HG03135 (cell line): ENCODE measurements at regions not wholly inside any gene's neighbourhood (a gene's known extent, or its start where the extent isn't known, plus 50 kb on each side); places are given as distances from the start of the nearest gene placed in this dataset.
A peak's percentile ranks its signal among the peaks of the same experiment; 100 is the strongest.

Experiments
- ATAC-seq: cut with Tn5 transposase; IDR thresholded peaks from one replicate; pipeline ENCODE4 v1.9.1; 2021; ENCODE audit warnings: mild to moderate bottlenecking, moderate library complexity; ENCODE audit not compliant: unreplicated experiment

DNA sequence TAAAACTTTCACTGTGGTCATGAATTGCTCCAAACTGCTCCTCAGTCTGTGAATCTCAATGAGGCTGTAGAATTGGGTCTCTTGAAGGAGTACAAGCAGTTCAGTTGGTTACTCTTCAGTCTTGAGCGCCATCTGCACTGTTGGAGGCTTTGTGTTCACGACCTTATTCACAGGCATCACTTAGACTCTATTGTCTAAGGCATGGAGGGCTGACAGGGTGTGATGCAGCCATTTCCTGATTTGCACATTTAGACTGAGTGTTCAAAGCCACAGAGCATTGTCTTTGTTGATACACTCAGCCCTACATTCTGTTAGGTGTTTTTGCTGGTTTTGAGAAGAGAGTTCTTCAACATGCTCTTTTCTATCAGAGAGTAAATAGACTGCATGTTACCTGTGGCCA, 355.9 kb upstream of the RIOK2 start:
- ATAC-seq = no peak

DNA sequence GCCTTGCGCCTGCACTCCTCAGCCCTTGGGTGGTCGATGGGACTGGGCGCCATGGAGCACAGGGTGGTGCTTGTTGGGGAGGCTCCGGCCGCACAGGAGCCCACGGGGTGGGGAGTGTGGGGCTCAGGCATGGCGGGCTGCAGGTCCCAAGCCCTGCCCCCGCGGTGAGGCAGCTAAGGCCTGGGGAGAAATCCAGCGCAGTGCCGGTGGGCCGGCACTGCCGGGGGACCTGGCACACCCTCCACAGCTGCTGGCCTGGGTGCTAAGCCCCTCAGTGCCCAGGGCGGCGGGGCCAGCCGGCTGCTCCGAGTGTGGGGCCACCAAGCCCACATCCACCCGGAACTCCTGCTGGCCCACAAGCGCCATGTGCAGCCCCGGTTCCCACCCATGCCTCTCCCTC, 358.8 kb upstream of the RIOK2 start:
- no peak for ATAC-seq

DNA sequence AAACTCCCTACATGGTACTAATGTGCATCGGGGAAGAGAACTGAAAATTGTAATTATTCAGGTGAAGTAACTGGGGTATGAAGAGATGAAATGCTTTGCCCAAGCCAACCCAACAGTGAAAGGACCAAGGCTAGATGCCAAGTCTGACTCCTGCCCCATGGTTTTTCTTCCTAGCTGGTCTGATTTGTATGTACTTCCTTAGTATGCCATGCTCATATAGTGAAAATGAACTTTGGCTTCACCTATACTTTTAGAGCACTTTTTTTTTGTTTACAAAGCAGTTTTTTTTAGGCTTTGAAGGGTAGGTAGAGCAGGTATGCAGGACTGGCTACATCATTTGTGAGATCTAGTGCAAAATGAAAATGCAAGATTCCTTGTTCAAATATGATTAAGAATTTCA, 359.4 kb upstream of the RIOK2 start:
- no peak for ATAC-seq

DNA sequence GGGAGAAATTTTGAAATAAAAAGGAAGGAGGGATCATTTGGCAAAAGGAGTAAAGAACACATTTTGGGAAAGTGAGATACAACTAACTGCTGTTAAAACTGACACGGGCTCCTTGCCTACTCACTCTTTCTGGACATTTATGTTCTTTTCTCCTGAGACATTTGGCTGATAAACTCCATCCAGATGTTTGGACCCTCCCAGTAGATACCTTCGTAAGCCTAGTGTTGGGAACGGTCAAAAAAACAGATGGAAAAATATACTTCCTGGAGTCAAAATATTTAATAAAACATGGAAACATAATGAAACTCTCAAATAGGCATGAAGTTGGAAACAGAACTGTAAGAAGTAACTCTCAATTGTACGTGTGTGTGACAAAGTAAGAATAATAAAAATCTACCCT, 360.1 kb upstream of the RIOK2 start:
- ATAC-seq = no peak

DNA sequence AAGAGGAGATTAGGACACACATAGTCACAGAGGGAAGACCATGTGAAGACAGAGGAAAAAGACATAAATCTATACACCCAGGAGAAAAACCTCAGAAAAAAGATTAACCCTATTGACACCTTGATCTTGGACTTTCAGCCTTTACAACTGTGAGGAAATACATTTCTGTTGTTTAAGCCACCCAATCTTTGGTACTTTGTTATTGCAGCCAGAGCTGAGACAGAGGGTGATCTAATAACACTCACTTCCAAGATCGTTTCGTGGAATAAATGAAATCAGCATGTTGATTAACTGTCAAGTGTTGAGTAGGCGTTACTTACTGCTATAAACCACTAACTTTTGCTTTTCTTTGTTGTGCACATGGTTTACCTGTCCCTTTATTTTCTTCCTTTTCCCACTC, 361.2 kb upstream of the RIOK2 start:
- no peak for ATAC-seq

DNA sequence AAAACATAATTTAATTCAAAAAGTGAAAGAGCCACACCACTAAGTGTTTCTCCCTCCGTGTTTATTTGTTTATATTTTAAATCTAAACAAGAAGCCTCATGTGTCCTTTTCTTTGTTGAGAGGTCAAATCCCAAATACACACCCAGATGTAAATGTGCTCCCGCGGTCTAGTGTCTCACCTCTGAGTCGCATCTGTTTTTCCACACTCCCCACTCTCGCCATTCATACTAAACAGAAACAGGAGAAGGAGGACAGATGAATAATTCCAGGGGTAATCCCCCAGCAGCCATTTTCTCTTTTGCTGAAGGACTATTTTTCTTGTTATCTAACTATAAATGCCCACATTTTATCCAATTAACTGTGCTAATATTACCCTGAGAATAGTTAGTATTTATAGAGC, 361.6 kb upstream of the RIOK2 start:
- no peak for ATAC-seq

DNA sequence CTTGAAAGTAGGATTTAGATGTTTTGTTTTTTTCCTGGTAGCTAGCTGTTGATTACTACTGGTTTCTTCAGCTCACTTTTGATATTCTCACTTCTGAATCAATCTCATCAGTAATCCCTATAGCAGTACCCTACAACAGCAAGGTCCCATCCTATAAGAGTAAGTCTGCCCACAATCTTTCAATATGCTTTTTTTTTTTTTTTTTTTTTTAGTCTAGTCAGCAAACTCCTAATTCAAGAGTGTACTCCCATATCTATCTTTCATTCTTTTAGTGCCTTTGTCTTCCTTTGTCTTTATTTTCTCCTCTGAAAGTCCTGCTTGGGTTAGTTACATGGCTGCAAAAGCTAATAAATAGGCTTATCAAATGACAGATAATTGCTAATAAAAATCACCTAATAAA, 362.4 kb upstream of the RIOK2 start:
- no peak for ATAC-seq

DNA sequence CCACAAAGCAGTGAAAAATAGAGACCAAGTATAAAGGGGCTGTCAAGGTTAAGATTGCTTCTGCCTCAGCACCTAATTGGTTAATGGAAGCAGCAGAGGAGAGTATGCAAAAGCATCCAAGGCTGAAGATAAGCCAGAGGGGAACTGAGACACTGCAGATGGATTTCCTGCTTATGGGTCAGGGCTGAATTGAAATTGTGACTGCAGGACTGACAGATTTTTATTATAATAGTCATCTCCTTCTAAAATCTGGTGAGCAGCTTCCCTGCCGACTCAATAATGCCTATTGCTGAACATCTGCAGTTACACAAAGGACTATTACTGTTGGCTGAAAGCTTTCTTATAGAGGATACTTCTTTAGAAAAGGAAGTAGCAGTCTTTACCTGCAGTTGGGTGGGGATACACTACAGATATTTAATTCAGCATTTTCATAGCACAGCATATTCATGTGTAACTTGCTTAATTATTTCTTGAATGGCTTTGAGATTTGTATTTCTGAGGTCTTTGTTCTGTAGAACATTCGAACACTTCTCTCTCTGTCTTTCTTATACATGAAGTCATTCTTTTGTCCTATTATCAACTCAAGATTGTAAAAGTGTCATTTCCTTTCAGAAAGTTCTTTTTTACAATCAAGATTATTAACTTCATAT, 363.0 kb upstream of the RIOK2 start:
- ATAC-seq = no peak

DNA sequence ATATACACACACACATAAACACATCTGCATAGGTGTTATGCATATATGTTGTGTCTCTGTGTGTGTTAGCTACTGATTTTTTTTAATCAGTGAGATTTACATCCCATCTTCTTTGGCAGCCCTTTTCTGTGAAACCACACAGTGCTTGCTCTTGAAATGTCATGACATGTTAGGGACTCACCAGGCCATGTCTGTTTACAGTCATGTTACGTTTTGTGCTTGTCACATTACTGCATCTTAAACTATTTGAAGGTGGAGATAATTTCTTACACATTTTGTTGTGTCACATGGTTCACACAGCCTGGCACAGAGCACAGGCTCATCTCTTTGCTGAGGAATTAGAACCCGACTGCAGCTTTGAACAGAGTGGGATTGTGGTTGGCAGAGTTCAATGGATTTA, 364.4 kb upstream of the RIOK2 start:
- no peak for ATAC-seq

DNA sequence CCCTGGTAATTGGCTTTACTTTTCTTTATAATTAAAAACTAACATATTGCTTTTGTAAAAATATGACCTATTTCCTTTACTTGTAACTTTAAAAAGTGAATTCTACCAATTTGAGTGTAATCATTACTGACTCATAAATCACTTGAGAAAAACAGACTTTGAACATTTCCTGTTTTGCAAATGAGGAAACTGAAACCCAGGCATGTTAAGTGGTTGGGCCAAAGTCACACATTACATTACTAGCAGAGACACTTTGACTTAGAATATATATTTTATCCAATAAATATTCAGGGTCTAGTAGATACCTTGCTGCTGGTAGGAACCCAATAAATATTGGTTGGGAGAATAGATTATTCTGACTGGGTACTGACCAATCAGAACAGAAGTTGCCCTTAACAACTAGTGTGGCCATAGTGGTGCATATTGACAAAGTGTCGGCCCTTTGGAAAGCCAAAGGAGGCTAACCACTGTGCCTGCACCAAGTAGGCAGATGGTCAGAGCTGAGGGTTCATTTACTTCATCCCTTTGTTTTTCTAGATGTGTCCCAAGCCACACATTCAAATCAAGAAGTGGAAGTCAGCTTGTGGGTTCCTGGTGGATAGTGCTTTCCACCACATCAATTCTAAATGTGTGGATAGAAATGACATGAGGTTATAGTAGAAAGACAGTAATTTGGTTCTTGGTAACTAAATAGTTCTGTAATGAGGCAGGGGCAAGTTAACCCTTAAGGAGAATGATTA, 365.1 kb upstream of the RIOK2 start:
- peak; percentile 86 for ATAC-seq

DNA sequence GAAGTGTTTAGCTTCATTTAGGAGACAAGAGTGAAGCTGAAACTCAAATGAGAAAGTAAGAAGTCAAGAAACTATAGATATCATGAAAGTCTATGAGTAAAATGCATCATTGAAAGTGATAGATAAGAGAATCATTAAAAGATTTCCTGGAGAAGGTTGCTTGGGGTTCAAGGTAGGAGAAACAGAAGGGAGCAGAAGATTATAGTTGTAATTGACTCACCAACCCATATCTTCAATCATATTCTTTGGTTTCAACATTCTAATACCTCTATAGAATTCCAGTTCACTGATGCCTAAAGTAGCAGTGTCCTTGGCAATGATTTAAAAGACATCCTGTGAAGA, 365.7 kb upstream of the RIOK2 start:
- ATAC-seq = peak; percentile 72

DNA sequence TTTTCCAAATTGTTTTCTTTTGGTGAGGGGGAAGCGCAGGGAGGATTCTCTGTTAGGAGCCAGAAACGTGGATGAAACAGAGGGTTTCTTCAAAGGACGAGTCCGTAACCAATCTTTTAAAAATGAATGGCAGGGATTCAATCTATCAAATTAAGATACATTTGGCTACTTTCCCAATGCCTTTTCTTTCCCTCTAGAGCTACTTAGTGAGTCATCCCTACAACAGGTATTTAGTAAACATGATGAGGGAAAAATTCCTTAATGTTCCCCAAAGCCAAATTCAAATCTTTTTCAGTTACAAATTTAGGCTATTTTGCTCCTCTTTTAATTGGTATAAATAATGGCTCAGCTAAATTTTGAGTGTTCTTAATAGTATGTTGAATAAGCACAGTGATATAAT, 366.4 kb upstream of the RIOK2 start:
- ATAC-seq = no peak

DNA sequence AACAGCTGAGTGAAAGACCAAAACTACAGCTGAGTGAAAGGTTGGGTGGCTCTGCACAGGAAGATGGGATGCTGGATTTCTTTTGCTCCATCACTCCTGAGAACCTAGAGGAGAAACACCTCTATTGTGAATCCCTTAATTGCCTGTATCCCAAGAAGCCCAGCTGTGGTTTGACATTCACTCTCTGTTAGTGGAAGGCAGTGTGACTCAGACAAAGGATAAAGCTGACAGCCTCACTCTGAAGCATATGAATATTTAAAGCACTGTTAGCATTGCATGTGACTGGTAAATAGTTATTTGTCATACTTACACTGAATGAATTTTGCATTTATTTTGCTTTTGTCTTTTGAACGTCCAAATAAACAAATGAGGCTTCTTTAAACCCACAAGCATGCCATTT, 367.1 kb upstream of the RIOK2 start:
- no peak for ATAC-seq

DNA sequence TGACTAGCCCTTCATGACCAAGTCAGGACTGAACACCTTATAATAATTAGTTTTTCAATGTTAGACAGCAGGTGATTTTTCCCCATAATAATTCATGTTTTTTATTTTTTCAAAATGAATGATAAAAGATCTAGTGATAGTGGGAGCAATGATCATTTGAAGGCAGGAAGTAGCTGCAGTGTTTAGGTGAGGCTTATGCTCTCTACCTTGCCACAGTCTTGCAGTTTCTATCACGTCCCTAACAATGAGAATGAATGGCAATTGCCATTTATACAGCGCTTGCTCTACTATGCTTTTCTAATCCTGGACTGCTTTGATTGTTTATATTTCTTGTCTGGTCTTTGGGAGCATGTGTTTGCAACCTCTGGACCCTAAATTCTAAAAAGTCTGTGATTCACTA, 367.8 kb upstream of the RIOK2 start:
- no peak for ATAC-seq

DNA sequence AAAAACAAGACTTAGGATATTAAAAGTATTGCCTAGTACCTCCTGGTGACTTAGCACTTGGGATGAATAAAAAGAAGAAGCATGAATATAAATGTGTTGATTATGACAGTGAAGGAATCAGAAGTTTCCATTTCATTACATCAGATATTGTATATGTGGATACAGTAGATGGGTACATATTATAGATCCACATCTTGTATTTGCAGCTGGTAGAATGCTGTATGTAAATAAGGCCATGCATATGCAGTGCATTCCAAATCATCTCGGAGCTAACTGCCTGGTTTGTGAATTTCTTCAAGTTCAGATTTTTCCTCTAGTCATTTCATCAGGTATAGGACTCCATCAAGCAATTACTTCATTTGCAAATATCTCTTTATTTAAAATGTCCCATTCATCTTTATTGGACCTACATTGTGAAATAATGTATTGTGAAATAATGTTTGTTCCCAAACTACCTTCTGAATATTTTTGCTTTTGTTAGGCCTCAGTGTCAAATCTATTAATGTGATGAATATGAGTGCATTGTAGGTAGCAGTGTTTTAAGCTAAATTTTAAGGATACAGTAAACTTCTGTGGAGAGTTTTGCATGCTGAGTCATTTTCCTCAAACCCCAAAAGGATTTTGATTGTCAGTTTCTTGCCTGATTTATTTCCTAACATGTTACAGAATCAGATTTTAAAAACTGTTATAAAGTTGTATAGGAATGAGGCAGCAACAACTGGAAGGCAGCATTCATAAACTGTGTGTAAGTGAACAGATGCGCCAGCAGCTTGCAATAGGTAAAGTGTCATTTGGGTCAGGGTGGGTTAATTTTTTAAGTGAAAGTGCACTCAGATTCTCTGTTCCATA, 370.8 kb upstream of the RIOK2 start:
- ATAC-seq = no peak

DNA sequence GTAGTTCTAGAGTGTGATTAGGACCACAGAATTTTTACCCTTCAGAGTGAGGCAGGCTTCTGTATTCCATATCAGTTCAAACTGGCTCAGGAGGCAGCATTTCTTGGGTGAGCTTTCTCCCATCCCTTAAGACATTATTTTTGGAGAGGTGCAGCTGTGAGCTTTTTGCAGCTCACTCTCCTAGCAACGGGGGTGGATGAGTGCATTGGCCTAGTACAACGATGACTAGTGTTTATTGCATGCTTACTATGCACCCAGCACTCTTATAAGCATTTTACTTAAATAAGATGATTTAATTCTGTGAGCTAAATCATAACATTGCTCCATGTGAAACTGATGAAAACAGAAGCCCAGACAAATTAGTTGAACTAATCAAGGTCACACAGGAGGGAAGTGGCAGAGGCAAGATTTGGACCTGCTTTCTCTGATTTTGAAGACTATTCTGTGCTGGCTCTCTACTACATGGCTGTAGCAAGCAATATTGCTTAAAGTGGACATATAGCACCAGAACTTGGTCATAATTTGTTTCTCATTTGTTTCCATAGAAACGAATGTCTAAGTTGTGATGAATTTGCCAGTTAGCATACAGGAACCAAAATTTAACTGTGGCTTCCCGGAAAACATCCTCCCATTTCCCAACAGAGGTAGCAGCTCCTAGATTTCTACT, 372.1 kb upstream of the RIOK2 start:
- ATAC-seq = no peak

DNA sequence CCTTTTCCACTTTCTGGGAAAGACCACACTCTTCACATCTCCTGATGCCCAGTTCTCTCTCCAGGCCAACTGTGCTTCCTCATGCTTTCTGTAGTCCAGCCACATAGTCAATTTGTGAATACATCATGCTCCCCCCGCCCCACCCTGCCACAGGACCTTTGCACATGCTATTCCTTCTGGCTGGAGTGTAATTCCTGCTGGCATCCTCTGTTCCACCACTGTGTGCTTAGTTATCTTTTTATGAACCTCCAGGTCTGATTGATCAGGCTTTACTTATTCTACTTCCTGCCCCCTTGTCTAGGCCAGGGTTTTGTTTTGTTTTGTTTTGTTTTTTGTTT, 372.6 kb upstream of the RIOK2 start:
- ATAC-seq = no peak

DNA sequence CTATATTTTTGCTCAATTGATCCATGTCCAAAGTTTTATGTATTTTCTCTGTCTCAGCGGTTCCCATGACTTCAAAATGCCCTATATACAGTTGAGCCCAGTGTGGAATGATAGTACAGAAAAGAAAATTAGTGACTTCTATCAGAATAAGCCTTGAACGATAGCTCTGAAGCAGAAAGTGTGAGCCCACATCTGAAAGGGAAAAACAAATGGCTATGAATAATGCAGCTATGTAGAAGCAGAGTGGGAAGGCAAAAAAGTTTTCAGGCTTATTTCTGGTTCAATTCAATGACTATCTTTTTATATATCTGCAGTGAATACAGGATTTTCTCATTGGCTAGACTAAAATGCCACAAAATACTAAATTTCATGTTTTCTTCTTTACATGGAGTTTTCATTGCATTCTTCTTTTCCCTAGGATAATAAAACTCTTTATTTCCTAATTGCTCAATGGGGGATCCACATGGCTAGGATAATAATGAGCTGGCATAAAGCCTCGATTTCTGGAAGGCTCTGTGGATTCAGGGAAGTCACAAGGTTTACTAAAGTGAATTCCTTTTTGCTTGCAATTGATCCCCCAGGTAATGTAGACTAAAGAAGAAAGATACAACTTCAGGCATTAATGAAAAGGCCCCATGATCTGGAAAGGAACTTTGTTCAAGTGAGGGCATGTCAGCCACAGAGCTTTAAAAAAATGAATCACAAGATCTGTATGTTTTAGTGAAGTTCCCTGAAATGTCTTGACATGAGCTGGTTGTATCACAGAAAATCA, 377.0 kb upstream of the RIOK2 start:
- no peak for ATAC-seq

DNA sequence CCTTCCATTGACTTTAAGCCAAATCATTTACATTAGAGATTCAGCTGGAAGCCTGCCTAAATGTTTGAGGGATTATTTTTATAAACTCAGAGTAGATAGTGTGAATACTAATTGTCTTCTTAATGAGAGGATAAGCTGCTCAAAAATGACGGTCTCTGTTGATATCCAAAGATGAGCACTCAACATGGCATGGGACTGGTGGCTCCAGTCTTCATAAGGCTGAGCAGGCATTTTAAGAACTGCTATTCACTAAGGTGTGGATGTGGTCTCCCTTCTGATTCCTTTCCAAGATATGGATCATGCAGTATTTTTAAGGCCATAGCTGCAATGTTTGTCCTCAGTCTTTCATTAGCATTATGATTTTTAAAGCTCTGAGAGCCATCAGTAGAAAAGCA, 377.5 kb upstream of the RIOK2 start:
- no peak for ATAC-seq

DNA sequence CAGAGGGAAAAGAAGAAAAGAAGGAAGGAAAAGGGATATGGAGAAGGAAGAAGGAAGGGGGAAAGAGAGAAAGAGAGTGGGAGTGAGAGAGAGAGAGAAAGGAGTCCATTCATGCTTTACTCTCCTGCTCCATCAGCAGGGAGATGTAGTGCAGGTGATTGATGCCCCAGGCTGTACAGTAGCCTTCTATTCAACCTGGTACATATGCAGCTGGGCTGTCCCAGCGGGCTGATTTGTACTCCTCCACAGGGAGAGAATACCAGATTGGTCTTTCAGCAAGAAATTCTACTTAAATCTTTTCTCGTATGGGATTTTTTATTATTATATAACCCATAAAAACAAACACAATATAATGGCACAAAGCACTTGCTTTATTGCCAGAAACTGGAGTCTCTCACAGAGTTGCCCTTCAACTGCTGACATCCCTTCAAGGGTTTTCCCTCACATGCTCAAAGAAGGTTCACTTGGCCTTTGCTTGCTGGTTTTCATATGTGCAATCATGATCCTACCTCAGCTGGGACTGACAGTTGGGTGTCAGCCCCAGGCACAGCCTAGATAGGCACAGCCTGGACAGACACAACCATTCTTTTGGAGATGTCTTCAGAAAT, 380.1 kb upstream of the RIOK2 start:
- ATAC-seq = no peak

DNA sequence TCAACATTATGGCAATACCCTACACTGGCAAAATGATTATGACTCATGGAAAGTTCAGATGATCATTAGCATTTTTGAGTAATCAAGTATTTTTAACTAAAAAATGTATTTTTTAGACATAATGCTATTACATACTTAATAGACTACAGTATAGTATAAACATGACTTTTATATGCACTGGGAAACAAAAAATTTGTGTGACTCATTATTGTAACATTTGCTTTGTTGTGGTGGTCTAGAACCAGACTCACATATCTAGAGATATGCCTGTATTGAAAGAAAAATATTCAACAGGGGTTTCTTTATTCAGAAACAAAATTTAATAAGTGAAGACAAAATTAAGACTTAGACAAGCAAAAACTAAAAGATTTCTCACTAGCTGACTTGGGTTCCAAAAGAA, 385.3 kb upstream of the RIOK2 start:
- no peak for ATAC-seq
